T47D (cell line): ENCODE measurements at regions not wholly inside any gene's neighbourhood (a gene's known extent, or its start where the extent isn't known, plus 50 kb on each side); places are given as distances from the start of the nearest gene placed in this dataset.

Source experiments
- DNase-seq, 2 experiments: peaks; one replicate each; pipeline versions ENCODE4 v3.0.0 to v3.0.0-alpha.2; 2011 to 2012; ENCODE audit warnings: low read depth in 1 of 2, low spot score in 1 of 2
- JUND ChIP-seq: IDR thresholded peaks from 2 replicates; pipeline ENCODE4 v1.6.1; 2012; ENCODE audit warnings: low read depth
- in situ Hi-C: cut with HindIII; loops from 2 replicates; pipeline ENCODE4 v1.10.0; 2016; ENCODE audit warnings: low sequenced_read_pairs, low pct_unique_long_range_greater_than_20kb

GRCh38 chr1:9447215-9447960 lies 91.9 kb upstream of the SLC25A33 start:
- TF ChIP-seq JUND: no peak
- in situ Hi-C loops: no loop called here
- no peak for DNase-seq

DNA sequence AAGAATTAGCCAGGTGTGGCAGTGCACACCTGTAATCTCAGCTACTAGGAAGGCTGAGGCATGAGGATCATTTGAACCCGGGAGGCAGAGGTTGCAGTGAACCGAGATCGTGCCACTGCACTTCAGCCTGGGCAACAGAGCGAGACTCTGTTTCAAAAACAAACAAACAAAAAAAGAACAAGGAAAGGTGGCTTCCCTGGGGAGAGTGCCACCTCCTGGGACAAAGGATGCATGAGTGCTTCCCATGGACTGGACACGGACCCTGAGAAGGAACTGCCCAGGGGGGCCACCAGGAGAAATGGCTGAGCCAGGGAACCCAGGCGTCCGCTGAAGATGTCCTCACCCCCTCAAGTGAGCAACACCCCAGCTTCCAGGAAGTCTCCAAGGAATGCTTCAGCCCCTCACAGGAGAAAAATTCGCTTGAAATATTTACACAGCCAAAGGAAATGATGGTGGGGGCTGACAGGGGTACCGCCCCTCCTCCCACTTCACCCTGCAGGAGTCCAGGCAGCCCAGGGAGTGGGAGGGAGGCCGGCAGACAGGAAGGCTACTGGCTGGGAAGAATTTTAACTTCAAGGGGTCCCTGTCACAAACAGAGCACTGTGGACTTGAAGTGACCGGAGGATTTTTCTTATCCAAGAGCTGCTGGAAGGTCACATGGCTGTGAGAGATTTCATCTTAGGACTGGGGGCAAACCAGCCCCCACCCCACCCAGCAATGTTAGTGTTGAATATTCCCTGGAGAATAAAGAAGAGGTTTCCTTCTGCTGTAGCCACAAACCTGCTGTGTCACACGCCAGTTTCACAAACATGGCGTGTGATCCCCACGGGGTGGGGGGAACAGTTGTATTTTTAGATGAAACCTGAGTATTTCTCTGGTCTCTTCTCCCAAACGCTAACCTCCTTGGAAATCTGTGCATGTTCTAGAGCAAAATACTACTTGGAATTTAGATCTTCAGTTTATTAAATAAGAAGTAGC lies 90.8 kb upstream of the SLC25A33 start:
- TF ChIP-seq JUND: no peak
- DNase-seq: no peak
- in situ Hi-C loops: no loop called here

DNA sequence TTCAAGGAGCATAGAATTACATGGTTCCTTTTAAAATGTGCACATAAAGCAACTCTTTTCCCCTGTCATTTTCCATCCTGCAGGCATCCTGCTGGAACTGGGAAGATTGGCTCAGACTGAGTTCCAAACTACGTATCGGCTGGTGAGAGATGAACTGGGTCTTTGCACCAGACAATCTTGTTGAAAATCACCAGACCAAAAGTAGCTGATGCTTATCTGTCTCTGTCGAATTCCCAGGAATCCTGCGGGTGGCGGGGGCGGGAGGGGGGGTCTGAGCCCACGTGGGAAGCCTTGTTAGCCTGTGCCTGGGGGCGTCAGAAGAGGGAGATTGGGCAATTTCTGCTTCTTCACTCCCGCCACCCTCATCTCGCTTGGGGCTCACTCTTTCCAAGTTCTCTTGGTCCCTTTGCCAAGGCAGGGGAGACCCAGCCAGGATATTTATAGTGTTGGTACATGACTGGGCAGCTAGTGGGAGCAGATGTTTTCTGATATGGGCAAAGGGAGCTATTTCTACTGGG lies 90.1 kb upstream of the SLC25A33 start:
- DNase-seq: no peak
- no peak for TF ChIP-seq JUND
- in situ Hi-C loops: no loop called here

- in situ Hi-C loops: no loop called here
- TF ChIP-seq JUND: no peak
- peak in 1 of 2 experiments; percentile 37 for DNase-seq
Observed at GRCh38 chr1:9449976-9450696, 89.1 kb upstream of the SLC25A33 start.

DNA sequence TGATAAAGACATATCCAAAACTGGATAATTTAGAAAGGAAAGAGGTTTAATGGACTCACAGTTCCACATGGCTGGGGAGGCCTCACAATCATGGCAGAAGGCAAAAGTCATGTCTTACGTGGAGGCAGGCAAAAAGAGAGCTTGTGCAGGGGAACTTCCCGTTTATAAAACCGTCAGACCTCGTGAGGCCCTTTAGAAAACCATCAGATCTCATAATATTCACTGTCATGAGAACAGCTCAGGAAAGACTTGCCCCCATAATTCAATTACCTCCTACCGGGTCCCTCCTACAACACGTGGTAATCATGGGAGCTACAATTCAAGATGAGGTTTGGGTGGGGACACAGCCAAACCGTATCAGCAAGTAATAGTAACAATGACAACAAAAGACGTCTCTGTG lies 88.2 kb upstream of the SLC25A33 start:
- DNase-seq: no peak
- in situ Hi-C loops: no loop called here
- TF ChIP-seq JUND: no peak

DNA sequence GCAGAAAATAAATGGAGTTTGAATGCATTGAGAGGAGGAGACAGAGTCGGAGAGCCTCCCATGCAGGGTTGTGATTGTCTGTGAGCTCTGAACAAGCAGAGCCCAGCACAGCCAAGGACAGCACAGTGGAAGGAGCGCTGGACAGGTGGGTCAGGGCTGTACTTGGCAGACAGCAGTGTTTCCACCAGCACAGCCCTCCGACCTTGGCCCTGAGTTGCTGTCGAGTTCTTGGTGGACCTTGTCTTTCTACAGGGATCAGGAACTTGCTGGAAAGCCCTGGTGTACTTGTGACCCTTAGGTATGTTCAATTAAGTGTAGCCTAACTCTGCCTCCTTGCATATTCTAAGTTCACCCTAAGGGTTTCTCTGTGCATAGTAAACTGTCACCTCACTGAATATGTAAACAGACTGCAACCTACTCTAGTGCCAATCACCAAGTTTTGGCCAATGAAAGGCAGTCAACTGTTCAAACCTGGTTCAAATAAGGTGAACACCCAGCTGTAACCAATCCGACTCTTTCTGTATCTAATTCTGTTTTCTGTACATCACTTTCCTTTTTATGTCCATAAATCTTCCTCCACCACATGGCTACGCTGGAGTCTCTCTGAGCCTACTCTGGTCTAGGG lies 86.6 kb upstream of the SLC25A33 start:
- TF ChIP-seq JUND: no peak
- in situ Hi-C loops: no loop called here
- DNase-seq: peak in 1 of 2 experiments; percentile 67

DNA sequence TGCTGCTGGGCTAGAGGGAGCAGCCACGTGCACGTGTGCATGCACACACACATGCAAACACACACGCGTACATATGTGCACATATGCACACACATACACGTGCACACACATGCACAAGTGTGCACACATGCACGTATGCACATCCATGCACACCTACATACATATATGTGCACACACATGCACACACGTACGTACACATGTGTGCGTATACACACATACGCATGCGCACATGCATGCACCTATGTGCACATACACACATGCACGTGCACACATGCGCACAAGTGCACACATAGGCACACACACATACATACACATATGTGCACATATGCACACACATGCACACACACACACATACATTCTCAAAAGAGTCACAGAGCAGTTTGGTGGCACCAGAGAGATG lies 85.9 kb upstream of the SLC25A33 start:
- in situ Hi-C loops: no loop called here
- DNase-seq: no peak
- no peak for TF ChIP-seq JUND

GRCh38 chr1:9453779-9454418 lies 85.4 kb upstream of the SLC25A33 start:
- in situ Hi-C loops: no loop called here
- TF ChIP-seq JUND: no peak
- no peak for DNase-seq

- no peak for DNase-seq
- in situ Hi-C loops: no loop called here
- TF ChIP-seq JUND: no peak
Observed at GRCh38 chr1:9454494-9455066, 84.7 kb upstream of the SLC25A33 start.

GRCh38 chr1:9455487-9456234 lies 83.6 kb upstream of the SLC25A33 start:
- TF ChIP-seq JUND: no peak
- in situ Hi-C loops: no loop called here
- peak in 1 of 2 experiments; percentile 36 for DNase-seq

DNA sequence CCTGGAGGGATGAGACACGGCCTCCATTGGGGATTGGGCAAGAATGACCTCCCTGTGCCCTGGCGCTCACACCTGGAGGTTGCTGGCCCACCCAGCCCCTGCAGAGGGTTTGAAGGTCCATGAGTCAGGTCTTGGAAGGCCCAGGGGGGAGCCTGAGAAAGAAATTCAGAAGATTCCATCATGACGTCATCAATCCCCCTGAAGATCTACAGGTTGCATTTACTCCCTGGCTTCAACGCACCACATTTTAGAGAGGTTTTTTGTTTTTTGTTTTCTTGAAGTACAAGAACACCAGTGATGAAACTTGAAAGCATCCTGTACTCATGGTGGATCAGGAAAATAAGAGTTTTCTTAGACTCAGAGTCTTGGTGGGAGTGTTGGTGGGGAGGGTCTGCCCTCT lies 82.4 kb upstream of the SLC25A33 start:
- in situ Hi-C loops: no loop called here
- no peak for DNase-seq
- no peak for TF ChIP-seq JUND
